Muscle of leg (tissue), 3 donors: ENCODE measurements at regions not wholly inside any gene's neighbourhood (a gene's known extent, or its start where the extent isn't known, plus 50 kb on each side); places are given as distances from the start of the nearest gene placed in this dataset.

Experiments
- DNase-seq: peaks from one replicate; pipeline ENCODE4 v3.0.0; 2013
- H3K27ac ChIP-seq: one replicate; pipeline ENCODE4 v1.5.1; 2013; ENCODE audit warnings: mild to moderate bottlenecking, low read length, control low read depth
- H3K27me3 ChIP-seq: one replicate; pipeline ENCODE4 v1.6.1; 2013; ENCODE audit warnings: low read length; ENCODE audit not compliant: control insufficient read depth, insufficient read depth
- H3K36me3 ChIP-seq: one replicate; pipeline ENCODE4 v1.6.1; 2013; ENCODE audit warnings: low read length; ENCODE audit not compliant: control insufficient read depth, insufficient read depth
- H3K4me1 ChIP-seq: one replicate; pipeline ENCODE4 v1.6.1; 2013; ENCODE audit warnings: low read length; ENCODE audit not compliant: control insufficient read depth, insufficient read depth
- H3K4me3 ChIP-seq: one replicate; pipeline ENCODE4 v1.5.1; 2013; ENCODE audit warnings: low read length, control low read depth
- H3K9me3 ChIP-seq: replicated peaks from 2 replicates; pipeline ENCODE4 v1.6.1; 2013; ENCODE audit warnings: low read depth, low read length; ENCODE audit not compliant: control insufficient read depth
- WGBS: methylation state at CpG from one replicate; pipeline ENCODE4 v1.1.5; 2013; ENCODE audit warnings: missing lambda C conversion rate; ENCODE audit not compliant: insufficient coverage; 5-methylcytosine and 5-hydroxymethylcytosine counted together

- Histone ChIP-seq H3K27ac (no peak overlapping the region), H3K27me3 (no peaks in the 10 kb centered on the region), H3K4me3 (no peak overlapping the region), H3K9me3 (peaks cover 2% of the 10 kb centered on the region), H3K36me3 (no peaks in the 10 kb centered on the region), H3K4me1 (peaks cover 4% of the 10 kb centered on the region)
- DNase-seq, result no peak
- WGBS, result no CpG with 5 or more reads among the region's 2 CpGs
These were observed 232.0 kb upstream of the FBXL7 start for GRCh38 chr5:15267966-15268365.

DNA sequence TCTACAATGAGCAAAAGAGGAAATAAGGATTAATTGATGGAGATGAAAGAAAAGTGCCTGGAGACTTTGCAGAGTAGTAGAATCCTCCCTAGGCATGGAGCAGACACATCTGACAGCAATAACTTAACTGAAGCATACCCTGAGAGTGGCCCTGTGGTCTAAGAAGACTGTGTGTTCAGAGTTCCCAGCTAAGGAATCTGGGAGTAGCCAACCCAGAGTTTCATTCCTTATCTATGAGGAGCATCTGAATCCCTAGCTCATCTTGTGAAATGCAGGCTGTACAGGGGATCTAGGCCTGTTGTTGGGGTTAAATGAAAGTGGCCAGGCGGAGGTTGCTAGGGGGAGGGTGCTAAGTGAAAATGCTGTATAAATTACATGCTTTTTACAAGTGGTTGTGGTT is 233.1 kb upstream of the FBXL7 start:
- Histone ChIP-seq H3K4me1 (peaks cover 6% of the 10 kb centered on the region), H3K9me3 (peaks cover 2% of the 10 kb centered on the region), H3K36me3 (no peaks in the 10 kb centered on the region), H3K27ac (no peak overlapping the region), H3K27me3 (no peaks in the 10 kb centered on the region), H3K4me3 (no peak overlapping the region)
- DNase-seq, result no peak
- WGBS, result no CpG with 5 or more reads among the region's 1 CpG

DNA sequence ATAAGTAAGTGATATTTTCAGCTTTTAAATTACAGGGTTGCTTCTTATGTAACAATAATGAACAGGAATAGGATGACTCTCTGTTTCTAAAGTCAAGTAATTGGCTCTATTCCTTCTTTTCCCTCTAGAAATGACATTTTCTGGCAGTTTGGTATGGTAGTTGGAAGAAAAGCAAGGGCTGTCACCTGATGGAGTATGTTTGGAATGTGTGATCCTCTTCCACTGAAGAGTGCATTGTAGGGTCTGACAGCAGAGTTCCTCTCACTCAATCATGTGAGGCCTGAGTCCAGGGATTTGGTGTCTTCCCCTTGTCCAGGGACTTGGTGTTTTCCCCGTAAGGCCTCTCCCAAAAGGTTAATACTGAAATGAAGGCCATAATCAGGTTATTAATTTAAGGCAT is 233.8 kb upstream of the FBXL7 start:
- H3K27me3 ChIP-seq, result no peaks in the 10 kb centered on the region
- DNase-seq, result peak; percentile 61
- H3K4me1 ChIP-seq, result peaks cover 12% of the 10 kb centered on the region
- no peaks in the 10 kb centered on the region for H3K36me3 ChIP-seq
- H3K4me3 ChIP-seq, result no peak overlapping the region
- no CpG with 5 or more reads among the region's 1 CpG for WGBS
- peaks cover 2% of the 10 kb centered on the region for H3K9me3 ChIP-seq
- H3K27ac ChIP-seq, result no peak overlapping the region

DNA sequence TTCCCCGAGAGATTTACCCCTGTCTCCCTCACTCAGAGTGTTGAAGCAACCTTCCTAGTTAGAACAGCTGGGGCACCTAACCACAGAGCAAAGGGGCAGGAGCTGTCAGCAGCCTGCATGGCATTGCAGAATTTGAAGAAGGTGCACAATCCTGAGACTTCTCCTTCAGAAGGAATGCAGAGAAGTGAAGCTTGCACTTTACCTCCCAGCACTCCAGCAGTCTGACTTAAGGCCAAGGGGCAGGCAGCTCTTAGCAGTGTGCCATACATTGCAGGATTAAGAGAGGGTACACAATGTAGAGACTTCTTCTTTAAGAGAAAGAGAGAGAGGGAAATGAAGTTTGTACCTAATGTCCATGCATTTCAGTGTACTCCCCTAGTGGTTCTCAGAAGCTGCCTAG is 236.0 kb upstream of the FBXL7 start:
- no peaks in the 10 kb centered on the region for H3K36me3 ChIP-seq
- peaks cover 2% of the 10 kb centered on the region for H3K9me3 ChIP-seq
- no peaks in the 10 kb centered on the region for H3K27me3 ChIP-seq
- no peak for DNase-seq
- peaks cover 25% of the 10 kb centered on the region for H3K4me1 ChIP-seq
- no peak overlapping the region for H3K4me3 ChIP-seq
- no peak overlapping the region for H3K27ac ChIP-seq
- no CpG with 5 or more reads among the region's 1 CpG for WGBS

DNA sequence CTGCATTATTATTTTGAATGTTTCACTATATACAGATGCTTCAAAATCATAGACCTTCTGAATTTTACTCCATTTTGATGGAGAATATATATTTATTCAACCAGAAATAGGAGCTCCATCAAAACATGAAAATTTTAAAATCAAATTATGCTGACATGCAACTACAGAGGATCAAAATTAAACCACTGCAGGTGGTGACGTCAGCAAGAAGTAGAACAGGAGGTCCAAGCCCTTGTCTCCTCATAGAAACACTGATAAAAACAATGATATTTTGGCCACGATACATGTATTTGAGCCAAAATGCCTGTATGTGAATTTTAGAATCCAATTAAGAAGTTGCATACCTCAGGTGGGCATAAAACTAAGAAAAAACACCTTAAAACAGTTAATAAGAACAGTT is 236.6 kb upstream of the FBXL7 start:
- DNase-seq, result no peak
- no peaks in the 10 kb centered on the region for H3K27me3 ChIP-seq
- H3K4me1 ChIP-seq, result peaks cover 25% of the 10 kb centered on the region
- H3K4me3 ChIP-seq, result no peak overlapping the region
- H3K36me3 ChIP-seq, result no peaks in the 10 kb centered on the region
- peaks cover 2% of the 10 kb centered on the region for H3K9me3 ChIP-seq
- no peak overlapping the region for H3K27ac ChIP-seq
- WGBS, result 75% methylated on average over 2 of the region's 2 CpGs

DNA sequence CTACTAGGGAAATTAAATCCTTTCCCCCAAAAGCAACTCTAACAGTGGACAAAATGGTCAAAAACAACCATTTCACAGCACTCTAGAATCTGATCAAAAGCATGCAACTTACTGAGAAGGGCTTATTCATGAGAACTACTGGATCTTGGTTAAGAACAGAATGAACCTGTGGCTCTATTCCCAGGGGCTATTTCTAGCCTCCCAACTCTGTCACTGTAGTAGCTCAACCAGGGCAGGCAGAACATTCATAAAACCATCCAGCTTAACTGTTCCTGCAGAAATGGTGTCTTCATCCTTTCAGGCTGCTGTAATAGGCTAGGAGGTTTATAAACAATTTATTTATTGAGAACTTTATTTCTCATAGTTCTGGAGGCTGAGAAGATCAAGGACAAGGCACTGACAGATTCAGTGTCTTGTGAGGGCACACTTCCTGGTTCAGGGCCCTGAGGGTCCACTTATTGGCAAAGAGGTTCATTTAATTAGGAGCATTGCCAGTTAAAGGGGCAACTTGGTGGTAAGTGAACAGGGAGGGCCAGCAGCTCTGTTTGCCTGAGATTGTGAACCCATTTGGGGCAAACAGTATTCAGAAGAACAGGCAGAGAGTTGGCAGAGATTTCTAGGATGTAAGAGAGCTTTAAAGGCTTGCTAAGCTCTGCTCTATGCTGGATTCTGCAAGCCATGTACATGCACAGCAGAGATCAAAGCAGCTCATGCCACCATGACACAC is 238.5 kb upstream of the FBXL7 start:
- no peaks in the 10 kb centered on the region for H3K27me3 ChIP-seq
- no peak for DNase-seq
- peak overlapping the region; percentile 87 for H3K27ac ChIP-seq
- no peak overlapping the region for H3K4me3 ChIP-seq
- no peaks in the 10 kb centered on the region for H3K36me3 ChIP-seq
- peaks cover 25% of the 10 kb centered on the region for H3K4me1 ChIP-seq
- H3K9me3 ChIP-seq, result no peaks in the 10 kb centered on the region

GRCh38 chr5:15260356-15261268 is 239.4 kb upstream of the FBXL7 start:
- Histone ChIP-seq H3K4me1 (peaks cover 25% of the 10 kb centered on the region), H3K27me3 (no peaks in the 10 kb centered on the region), H3K27ac (peak overlapping the region; percentile 87), H3K4me3 (peak overlapping the region; percentile 4), H3K9me3 (no peaks in the 10 kb centered on the region), H3K36me3 (no peaks in the 10 kb centered on the region)
- peak; percentile 96 for DNase-seq
- WGBS, result 33% methylated on average over 1 of the region's 7 CpGs

GRCh38 chr5:15256485-15256884 is 243.5 kb upstream of the FBXL7 start:
- Histone ChIP-seq H3K27ac (no peak overlapping the region), H3K4me3 (no peak overlapping the region), H3K4me1 (peaks cover 16% of the 10 kb centered on the region), H3K27me3 (no peaks in the 10 kb centered on the region), H3K36me3 (no peaks in the 10 kb centered on the region), H3K9me3 (no peaks in the 10 kb centered on the region)
- peak; percentile 93 for DNase-seq
- no CpG with 5 or more reads among the region's 4 CpGs for WGBS

- H3K9me3 ChIP-seq, result no peaks in the 10 kb centered on the region
- no peak overlapping the region for H3K4me3 ChIP-seq
- no peaks in the 10 kb centered on the region for H3K36me3 ChIP-seq
- H3K27me3 ChIP-seq, result no peaks in the 10 kb centered on the region
- WGBS, result no CpG with 5 or more reads among the region's 2 CpGs
- DNase-seq, result peak; percentile 60
- H3K4me1 ChIP-seq, result peaks cover 8% of the 10 kb centered on the region
- peak overlapping the region; percentile 59 for H3K27ac ChIP-seq
These were observed 244.4 kb upstream of the FBXL7 start for GRCh38 chr5:15255576-15255975.

- WGBS, result 62% methylated on average over 3 of the region's 3 CpGs
- no peaks in the 10 kb centered on the region for H3K9me3 ChIP-seq
- H3K4me3 ChIP-seq, result no peak overlapping the region
These were observed 245.4 kb upstream of the FBXL7 start for GRCh38 chr5:15254607-15255006.

More at GRCh38 chr5:15254607-15255006, 245.4 kb upstream of the FBXL7 start:
- no peak for DNase-seq
- Histone ChIP-seq H3K27me3 (no peaks in the 10 kb centered on the region), H3K27ac (no peak overlapping the region), H3K4me1 (peaks cover 3% of the 10 kb centered on the region), H3K36me3 (no peaks in the 10 kb centered on the region)
